H9 (cell line): ENCODE measurements at regions not wholly inside any gene's neighbourhood (a gene's known extent, or its start where the extent isn't known, plus 50 kb on each side); places are given as distances from the start of the nearest gene placed in this dataset.

Experiments
- DNase-seq: peaks from one replicate; pipeline ENCODE4 v3.0.0-alpha.2; 2017
- H2AFZ ChIP-seq: one replicate; pipeline ENCODE4 v1.6.1; 2013; ENCODE audit warnings: mild to moderate bottlenecking, low read length, control low read depth, moderate library complexity
- H2AK5ac ChIP-seq: 2 replicates; pipeline ENCODE4 v1.6.1; 2013; ENCODE audit warnings: low read length, control low read depth, mixed read lengths; ENCODE audit not compliant: insufficient read length
- H2BK120ac ChIP-seq: one replicate; pipeline ENCODE4 v1.6.1; 2013; ENCODE audit warnings: low read depth, mild to moderate bottlenecking, low read length, control low read depth, inconsistent platforms; ENCODE audit not compliant: poor library complexity, severe bottlenecking
- H2BK12ac ChIP-seq: 2 replicates; pipeline ENCODE4 v1.6.1; 2013; ENCODE audit warnings: low read length, control low read depth, mixed read lengths, low read depth; ENCODE audit not compliant: insufficient read length
- H2BK15ac ChIP-seq: 2 replicates; pipeline ENCODE4 v1.6.1; 2013; ENCODE audit warnings: low read depth, low read length, control low read depth
- H2BK20ac ChIP-seq: one replicate; pipeline ENCODE4 v1.6.1; 2013; ENCODE audit warnings: low read depth, mild to moderate bottlenecking, low read length, control low read depth, inconsistent platforms; ENCODE audit not compliant: poor library complexity, severe bottlenecking
- H2BK5ac ChIP-seq: 2 replicates; pipeline ENCODE4 v1.6.1; 2013; ENCODE audit warnings: low read length, control low read depth, mixed read lengths; ENCODE audit not compliant: insufficient read length
- H3K14ac ChIP-seq: 2 replicates; pipeline ENCODE4 v1.6.1; 2013; ENCODE audit warnings: low read length, control low read depth; ENCODE audit not compliant: insufficient read depth
- H3K18ac ChIP-seq: 2 replicates; pipeline ENCODE4 v1.6.1; 2013; ENCODE audit warnings: low read depth, mild to moderate bottlenecking, mixed read lengths, low read length, control low read depth; ENCODE audit not compliant: insufficient read length
- H3K23ac ChIP-seq: 2 replicates; pipeline ENCODE4 v1.6.1; 2013; ENCODE audit warnings: low read length, control low read depth, mixed read lengths, low read depth; ENCODE audit not compliant: insufficient read length
- H3K23me2 ChIP-seq: 2 replicates; pipeline ENCODE4 v1.6.1; 2013; ENCODE audit warnings: low read depth, mild to moderate bottlenecking, mixed read lengths, low read length, control low read depth; ENCODE audit not compliant: insufficient read length, poor library complexity, severe bottlenecking
- H3K27ac ChIP-seq: 2 replicates; pipeline ENCODE4 v1.5.1; 2013; ENCODE audit warnings: low read length, control low read depth, mixed read lengths, low read depth; ENCODE audit not compliant: insufficient read length
- H3K27me3 ChIP-seq: 2 replicates; pipeline ENCODE4 v1.6.1; 2013; ENCODE audit warnings: low read length, control low read depth, inconsistent platforms; ENCODE audit not compliant: insufficient read depth
- H3K4ac ChIP-seq: 2 replicates; pipeline ENCODE4 v1.6.1; 2013; ENCODE audit warnings: low read depth, mild to moderate bottlenecking, control low read depth, inconsistent platforms, low read length, moderate library complexity
- H3K4me1 ChIP-seq: 2 replicates; pipeline ENCODE4 v1.6.1; 2013; ENCODE audit warnings: low read length, control low read depth, inconsistent platforms; ENCODE audit not compliant: insufficient read depth
- H3K4me2 ChIP-seq: 2 replicates; pipeline ENCODE4 v1.6.1; 2013; ENCODE audit warnings: low read length, control low read depth, mixed read lengths; ENCODE audit not compliant: insufficient read length, insufficient read depth
- H3K56ac ChIP-seq: 2 replicates; pipeline ENCODE4 v1.6.1; 2013; ENCODE audit warnings: low read depth, mild to moderate bottlenecking, mixed read lengths, low read length, control low read depth; ENCODE audit not compliant: insufficient read length
- H3K79me1 ChIP-seq: 2 replicates; pipeline ENCODE4 v1.6.1; 2013; ENCODE audit warnings: low read depth, mild to moderate bottlenecking, moderate library complexity, low read length, control low read depth, inconsistent platforms; ENCODE audit not compliant: insufficient read depth, poor library complexity, severe bottlenecking
- H3K79me2 ChIP-seq: 2 replicates; pipeline ENCODE4 v1.6.1; 2013; ENCODE audit warnings: low read length, control low read depth, inconsistent platforms; ENCODE audit not compliant: insufficient read depth
- H3K9ac ChIP-seq: 2 replicates; pipeline ENCODE4 v1.6.1; 2013; ENCODE audit warnings: low read length, control low read depth, mixed read lengths; ENCODE audit not compliant: insufficient read length; ENCODE audit errors: extremely low read depth
- H3K9me3 ChIP-seq: one replicate; pipeline ENCODE4 v1.6.1; 2013; ENCODE audit warnings: low read depth, low read length, inconsistent platforms; ENCODE audit not compliant: control insufficient read depth
- H3T11ph ChIP-seq: one replicate; pipeline ENCODE4 v1.6.1; 2013; ENCODE audit warnings: mild to moderate bottlenecking, low read length, control low read depth, inconsistent platforms
- H4K20me1 ChIP-seq: one replicate; pipeline ENCODE4 v1.6.1; 2013; ENCODE audit not compliant: control insufficient read depth, insufficient read length, insufficient read depth
- H4K5ac ChIP-seq: 2 replicates; pipeline ENCODE4 v1.6.1; 2013; ENCODE audit warnings: low read depth, mild to moderate bottlenecking, mixed read lengths, low read length, control low read depth; ENCODE audit not compliant: insufficient read length
- H4K8ac ChIP-seq: replicated peaks from 2 replicates; pipeline ENCODE4 v1.6.1; 2013; ENCODE audit warnings: low read length, control low read depth, mixed read lengths, low read depth; ENCODE audit not compliant: insufficient read length
- H4K91ac ChIP-seq: 2 replicates; pipeline ENCODE4 v1.6.1; 2013; ENCODE audit warnings: low read depth, mild to moderate bottlenecking, moderate library complexity, mixed read lengths, low read length, control low read depth; ENCODE audit not compliant: insufficient read length
- H3K27ac Mint-ChIP-seq, 3 experiments: 2 replicates in 2 of 3; 3 replicates in 1 of 3; pipeline ENCODE4 v1.8.0; 2020 to 2021; ENCODE audit warnings: mixed read lengths in 3 of 3, mild to moderate bottlenecking in 1 of 3, moderate library complexity in 1 of 3
- H3K27me3 Mint-ChIP-seq: 2 replicates; pipeline ENCODE4 v1.8.0; 2021; ENCODE audit warnings: low read depth, mild to moderate bottlenecking, moderate library complexity, mixed read lengths
- H3K36me3 Mint-ChIP-seq, 3 experiments: 2 replicates in 2 of 3; 3 replicates in 1 of 3; pipeline ENCODE4 v1.8.0; 2020 to 2021; ENCODE audit warnings: low read depth in 3 of 3, mixed read lengths in 3 of 3; ENCODE audit not compliant: insufficient read depth in 1 of 3
- H3K4me1 Mint-ChIP-seq, 2 experiments: 2 replicates each; pipeline ENCODE4 v1.8.0; 2020; ENCODE audit warnings: mixed read lengths in 2 of 2
- H3K4me3 Mint-ChIP-seq, 2 experiments: 2 replicates in 1 of 2; 3 replicates in 1 of 2; pipeline ENCODE4 v1.8.0; 2020 to 2021; ENCODE audit warnings: mild to moderate bottlenecking in 2 of 2, mixed read lengths in 2 of 2, moderate library complexity in 1 of 2
- H3K9me3 Mint-ChIP-seq, 2 experiments: 2 replicates in 1 of 2; 3 replicates in 1 of 2; pipeline ENCODE4 v1.8.0; 2020; ENCODE audit warnings: mild to moderate bottlenecking in 2 of 2, mixed read lengths in 2 of 2, moderate library complexity in 1 of 2
- CTCF ChIP-seq: fragments of 200-600 bp; sonication (generic); conservative IDR thresholded peaks from 3 replicates; pipeline ENCODE4 v1.8.0; 2021; ENCODE audit warnings: antibody characterized with exemption, mild to moderate bottlenecking
- WGBS: extraction: QIAGEN DNeasy Blood & Tissue Kit; methylation state at CpG from one replicate; pipeline ENCODE4 v1.1.7; 2013; ENCODE audit warnings: missing lambda C conversion rate, low lambda C conversion rate, mixed read lengths; ENCODE audit not compliant: insufficient read length; ENCODE audit errors: extremely low coverage; 5-methylcytosine and 5-hydroxymethylcytosine counted together

DNA sequence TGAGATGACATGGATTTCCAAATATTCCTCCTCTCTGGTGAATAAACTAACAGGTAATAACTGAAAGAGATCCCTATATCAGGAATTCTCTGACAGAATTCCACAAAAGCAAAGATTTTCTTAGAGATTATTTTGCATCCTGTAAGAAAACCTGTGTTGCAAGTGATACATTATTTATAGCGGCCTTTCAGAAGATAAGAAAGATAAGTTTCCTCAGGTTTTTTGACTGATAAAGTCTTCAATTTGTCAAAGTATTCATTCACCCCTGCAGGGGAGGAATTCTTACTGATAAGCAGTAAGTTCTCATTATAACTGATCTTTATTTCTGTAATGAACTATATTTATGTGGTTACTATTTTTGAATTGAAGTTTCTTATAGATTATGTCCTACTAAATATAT lies 554.0 kb downstream of the ARL4A start:
- H3K79me2 ChIP-seq = no peaks in the 10 kb centered on the region
- no peak overlapping the region for H2BK12ac ChIP-seq
- no peak overlapping the region for H2AK5ac ChIP-seq
- H2BK5ac ChIP-seq = no peak overlapping the region
- H3K18ac ChIP-seq = no peak overlapping the region
- TF ChIP-seq CTCF = no peak
- no peaks in the 10 kb centered on the region for H3K23me2 ChIP-seq
- H2AFZ ChIP-seq = no peak overlapping the region
- no peak overlapping the region for H2BK20ac ChIP-seq
- no peak overlapping the region for H3K56ac ChIP-seq
- no peak overlapping the region for H4K5ac ChIP-seq
- Mint-ChIP-seq H3K4me1 (peaks cover 3% of the 10 kb centered on the region in 2 experiments; a peak in 2 of 4 replicates), H3K36me3 (no peaks in the 10 kb centered on the region), H3K9me3 (no peaks in the 10 kb centered on the region), H3K4me3 (no peak overlapping the region), H3K27me3 (no peaks in the 10 kb centered on the region), H3K27ac (no peak overlapping the region)
- no peak overlapping the region for H2BK120ac ChIP-seq
- no peak overlapping the region for H3K4ac ChIP-seq
- DNase-seq = no peak
- H4K20me1 ChIP-seq = no peaks in the 10 kb centered on the region
- no peaks in the 10 kb centered on the region for H3K9me3 ChIP-seq
- no peak overlapping the region for H3K14ac ChIP-seq
- H3T11ph ChIP-seq = no peak overlapping the region
- H3K4me2 ChIP-seq = no peak overlapping the region
- H3K27me3 ChIP-seq = no peaks in the 10 kb centered on the region
- no peaks in the 10 kb centered on the region; the same call in 1 of the 2 replicates for H3K4me1 ChIP-seq
- no peak overlapping the region for H4K91ac ChIP-seq
- H3K27ac ChIP-seq = no peak overlapping the region
- WGBS = no CpG with 5 or more reads among the region's 1 CpG
- no peak overlapping the region for H4K8ac ChIP-seq
- no peak overlapping the region for H3K23ac ChIP-seq
- no peak overlapping the region for H3K9ac ChIP-seq
- H3K79me1 ChIP-seq = no peaks in the 10 kb centered on the region
- H2BK15ac ChIP-seq = no peak overlapping the region
